ENCODE measurements at regions not wholly inside any gene's neighbourhood (a gene's known extent, or its start where the extent isn't known, plus 50 kb on each side); places are given as distances from the start of the nearest gene placed in this dataset.

- H2AFZ ChIP-seq (ENCODE audit: control insufficient read depth, low read depth, low read length), result no peak overlapping the region
- H3K4me2 ChIP-seq (ENCODE audit: control insufficient read depth, insufficient read depth), result no peak overlapping the region
- FAIRE-seq (no peak), ATAC-seq (no peak), DNase-seq (ENCODE audit: low read depth, low spot score) (no peak)
- H3K27ac ChIP-seq (ENCODE audit: control insufficient read depth, insufficient read depth), result no peak overlapping the region
- CTCF ChIA-PET, result no interaction called here
- H3K9ac ChIP-seq (ENCODE audit: control insufficient read depth, insufficient read depth, low read length), result no peak overlapping the region
- TF ChIP-seq GABPA (IDR thresholded peaks at IDR 0.05; ENCODE audit: low read depth) (no peak), ZBTB11 (CRISPR knock-in tag; IDR thresholded peaks at IDR 0.05) (no peak), MXI1 (IDR thresholded peaks at IDR 0.05; ENCODE audit: low read depth, low read length) (no peak), SIN3A (IDR thresholded peaks at IDR 0.05; ENCODE audit: low read depth, low read length) (no peak), IKZF2 (IDR thresholded peaks at IDR 0.05) (no peak), HSF1 (IDR thresholded peaks at IDR 0.05; ENCODE audit: low read depth, low read length) (no peak)
- no peaks in the 10 kb centered on the region for H3K36me3 ChIP-seq (ENCODE audit: control insufficient read depth in 2 of 2, insufficient read depth in 2 of 2, low read length in 1 of 2)
- WGBS (ENCODE audit: insufficient coverage, insufficient replicate concordance, low lambda C conversion rate, missing lambda C conversion rate), result 35% methylated on average over 4 of the region's 4 CpGs
- SMC1A ChIA-PET (ENCODE audit: uncharacterized antibody, unreplicated experiment), result interaction anchor here (1.0 kb wide), 1 partner anchor 25 kb away, joined by 3 read pairs; no protein-coding TSS in a partner anchor
- POLR2A ChIA-PET, result no interaction called here
- RAD21 ChIA-PET (ENCODE audit: unreplicated experiment), result no interaction called here
- no peaks in the 10 kb centered on the region for H4K20me1 ChIP-seq (ENCODE audit: control insufficient read depth, insufficient read depth)
- no peaks in the 10 kb centered on the region for H3K4me1 ChIP-seq (ENCODE audit: control insufficient read depth, insufficient read depth, low read length)
- no peaks in the 10 kb centered on the region for H3K79me2 ChIP-seq (ENCODE audit: control insufficient read depth, insufficient read depth, low read length)
- in situ Hi-C loops (cut with MboI), result no loop called here
- no peaks in the 10 kb centered on the region for H3K27me3 ChIP-seq (replicated peaks in 1 of 2; ENCODE audit: control insufficient read depth in 2 of 2, insufficient read depth in 2 of 2, low read length in 1 of 2)
- intact Hi-C loops (cut with micrococcal nuclease; ENCODE audit: unreplicated experiment), result no loop called here
- BruUV-seq (replicated peaks), result no TSS peak
- no peak overlapping the region for H3K4me3 ChIP-seq
- H3K9me3 ChIP-seq (replicated peaks; ENCODE audit: control insufficient read depth, insufficient read depth, low read length), result no peaks in the 10 kb centered on the region
These were observed 120.2 kb upstream of the HCCS start for GRCh38 chrX:10990976-10991375.
